ENCODE measurements at regions not wholly inside any gene's neighbourhood (a gene's known extent, or its start where the extent isn't known, plus 50 kb on each side); places are given as distances from the start of the nearest gene placed in this dataset.

- Histone ChIP-seq H3K4me2 (ENCODE audit: low read length) (no peak overlapping the region), H3K27ac (ENCODE audit: low read depth, low read length) (no peak overlapping the region), H3K4me1 (ENCODE audit: control insufficient read depth, low read length) (no peaks in the 10 kb centered on the region), H3K79me2 (ENCODE audit: control insufficient read depth, low read length) (no peaks in the 10 kb centered on the region), H3K4me3 (ENCODE audit: low read length) (no peak overlapping the region), H4K20me1 (ENCODE audit: control insufficient read depth, insufficient read depth, low read depth, low read length) (no peaks in the 10 kb centered on the region), H3K36me3 (ENCODE audit: control insufficient read depth, low read length) (no peaks in the 10 kb centered on the region), H3K9me3 (ENCODE audit: control insufficient read depth, insufficient read depth, low read length) (no peaks in the 10 kb centered on the region; the same call in 1 of the 2 replicates), H3K9me2 (replicated peaks; ENCODE audit: control insufficient read depth, low read length) (no peaks in the 10 kb centered on the region), H3K27me3 (ENCODE audit: control insufficient read depth, low read length) (no peaks in the 10 kb centered on the region), H3F3A (ENCODE audit: control insufficient read depth, insufficient read depth) (no peaks in the 10 kb centered on the region)
- TF ChIP-seq CTCF (IDR thresholded peaks at IDR 0.05; ENCODE audit: low read depth, low read length, poor library complexity, severe bottlenecking) (no peak), EZH2phosphoT487 (IDR thresholded peaks at IDR 0.05; ENCODE audit: borderline replicate concordance, low read length) (no peak)
Measured at GRCh38 chr13:55615081-55615480, 1525.6 kb upstream of the PRR20A start.

GRCh38 chr13:55617241-55617640 lies 1523.5 kb upstream of the PRR20A start:
- Histone ChIP-seq H4K20me1 (ENCODE audit: control insufficient read depth, insufficient read depth, low read depth, low read length) (no peaks in the 10 kb centered on the region), H3K79me2 (ENCODE audit: control insufficient read depth, low read length) (no peaks in the 10 kb centered on the region), H3K4me1 (ENCODE audit: control insufficient read depth, low read length) (no peaks in the 10 kb centered on the region), H3K4me3 (ENCODE audit: low read length) (no peak overlapping the region), H3K36me3 (ENCODE audit: control insufficient read depth, low read length) (no peaks in the 10 kb centered on the region), H3K9me3 (ENCODE audit: control insufficient read depth, insufficient read depth, low read length) (no peaks in the 10 kb centered on the region), H3K27ac (ENCODE audit: low read depth, low read length) (no peak overlapping the region), H3K27me3 (ENCODE audit: control insufficient read depth, low read length) (no peaks in the 10 kb centered on the region), H3F3A (ENCODE audit: control insufficient read depth, insufficient read depth) (no peaks in the 10 kb centered on the region), H3K4me2 (ENCODE audit: low read length) (no peak overlapping the region), H3K9me2 (replicated peaks; ENCODE audit: control insufficient read depth, low read length) (no peaks in the 10 kb centered on the region)
- no peak for TF ChIP-seq CTCF (IDR thresholded peaks at IDR 0.05; ENCODE audit: low read depth, low read length, poor library complexity, severe bottlenecking)
- no peak for TF ChIP-seq EZH2phosphoT487 (IDR thresholded peaks at IDR 0.05; ENCODE audit: borderline replicate concordance, low read length)

GRCh38 chr13:55627221-55627620 lies 1513.5 kb upstream of the PRR20A start:
- Histone ChIP-seq H3K27me3 (ENCODE audit: control insufficient read depth, low read length) (no peaks in the 10 kb centered on the region), H3F3A (ENCODE audit: control insufficient read depth, insufficient read depth) (no peaks in the 10 kb centered on the region), H3K9me2 (replicated peaks; ENCODE audit: control insufficient read depth, low read length) (no peaks in the 10 kb centered on the region), H3K9me3 (ENCODE audit: control insufficient read depth, insufficient read depth, low read length) (no peaks in the 10 kb centered on the region; the same call in 1 of the 2 replicates), H3K27ac (ENCODE audit: low read depth, low read length) (no peak overlapping the region), H3K36me3 (ENCODE audit: control insufficient read depth, low read length) (no peaks in the 10 kb centered on the region), H3K79me2 (ENCODE audit: control insufficient read depth, low read length) (no peaks in the 10 kb centered on the region), H3K4me3 (ENCODE audit: low read length) (no peak overlapping the region), H3K4me2 (ENCODE audit: low read length) (no peak overlapping the region), H4K20me1 (ENCODE audit: control insufficient read depth, insufficient read depth, low read depth, low read length) (no peaks in the 10 kb centered on the region), H3K4me1 (ENCODE audit: control insufficient read depth, low read length) (no peaks in the 10 kb centered on the region)
- TF ChIP-seq CTCF (IDR thresholded peaks at IDR 0.05; ENCODE audit: low read depth, low read length, poor library complexity, severe bottlenecking): no peak
- no peak for TF ChIP-seq EZH2phosphoT487 (IDR thresholded peaks at IDR 0.05; ENCODE audit: borderline replicate concordance, low read length)

GRCh38 chr13:55632402-55632801 lies 1508.3 kb upstream of the PRR20A start:
- no peaks in the 10 kb centered on the region for H3K4me1 ChIP-seq (ENCODE audit: control insufficient read depth, low read length)
- H3K9me2 ChIP-seq (replicated peaks; ENCODE audit: control insufficient read depth, low read length): no peaks in the 10 kb centered on the region
- H3K4me2 ChIP-seq (ENCODE audit: low read length): no peak overlapping the region
- no peaks in the 10 kb centered on the region for H3K79me2 ChIP-seq (ENCODE audit: control insufficient read depth, low read length)
- TF ChIP-seq CTCF (IDR thresholded peaks at IDR 0.05; ENCODE audit: low read depth, low read length, poor library complexity, severe bottlenecking): no peak
- TF ChIP-seq EZH2phosphoT487 (IDR thresholded peaks at IDR 0.05; ENCODE audit: borderline replicate concordance, low read length): no peak
- H3K27ac ChIP-seq (ENCODE audit: low read depth, low read length): no peak overlapping the region
- no peaks in the 10 kb centered on the region for H3K27me3 ChIP-seq (ENCODE audit: control insufficient read depth, low read length)
- H4K20me1 ChIP-seq (ENCODE audit: control insufficient read depth, insufficient read depth, low read depth, low read length): no peaks in the 10 kb centered on the region
- H3K9me3 ChIP-seq (ENCODE audit: control insufficient read depth, insufficient read depth, low read length): no peaks in the 10 kb centered on the region; the same call in 1 of the 2 replicates
- no peaks in the 10 kb centered on the region for H3K36me3 ChIP-seq (ENCODE audit: control insufficient read depth, low read length)
- H3F3A ChIP-seq (ENCODE audit: control insufficient read depth, insufficient read depth): no peaks in the 10 kb centered on the region
- no peak overlapping the region for H3K4me3 ChIP-seq (ENCODE audit: low read length)
